ENCODE measurements at regions not wholly inside any gene's neighbourhood (a gene's known extent, or its start where the extent isn't known, plus 50 kb on each side); places are given as distances from the start of the nearest gene placed in this dataset.

DNA sequence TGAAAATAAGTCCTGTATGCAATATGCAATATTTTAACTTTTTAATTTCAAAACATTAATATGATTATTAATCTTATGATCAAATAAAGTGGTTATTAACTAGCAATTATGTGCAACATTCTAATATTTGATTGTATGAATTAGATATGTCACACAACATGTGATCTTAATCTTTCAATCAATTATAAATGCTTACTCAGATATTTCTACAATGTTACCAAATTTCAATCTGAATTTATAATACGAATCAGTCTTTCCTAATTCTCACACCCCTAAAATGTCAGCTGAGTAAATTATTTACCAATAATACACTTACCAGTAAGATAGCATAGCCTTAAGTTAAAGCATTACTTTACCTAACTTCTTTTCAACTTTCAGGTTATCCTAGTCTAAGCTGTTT, 186.3 kb downstream of the CALCRL start:
- TF ChIP-seq CTCF (IDR thresholded peaks at IDR 0.05 in 2 of 3, conservative IDR thresholded peaks at IDR 0.05 in 1 of 3; ENCODE audit: control insufficient read depth in 2 of 3, extremely low read depth in 1 of 3, insufficient read depth in 1 of 3, low read depth in 3 of 3, low read length in 3 of 3) (no peak), TBL1XR1 (IDR thresholded peaks at IDR 0.05; ENCODE audit: low read depth, low read length) (no peak), LARP7 (IDR thresholded peaks at IDR 0.05) (no peak), ZNF274 (IDR thresholded peaks at IDR 0.05; ENCODE audit: insufficient read depth, insufficient read length) (no peak), HDAC6 (IDR thresholded peaks at IDR 0.05; ENCODE audit: unreplicated experiment) (no peak), ZZZ3 (IDR thresholded peaks at IDR 0.05; ENCODE audit: control insufficient read depth, insufficient read length, low read depth) (no peak), SUZ12 (IDR thresholded peaks at IDR 0.05; ENCODE audit: unreplicated experiment) (no peak)
- TF ChIP-seq, protein P1, sequence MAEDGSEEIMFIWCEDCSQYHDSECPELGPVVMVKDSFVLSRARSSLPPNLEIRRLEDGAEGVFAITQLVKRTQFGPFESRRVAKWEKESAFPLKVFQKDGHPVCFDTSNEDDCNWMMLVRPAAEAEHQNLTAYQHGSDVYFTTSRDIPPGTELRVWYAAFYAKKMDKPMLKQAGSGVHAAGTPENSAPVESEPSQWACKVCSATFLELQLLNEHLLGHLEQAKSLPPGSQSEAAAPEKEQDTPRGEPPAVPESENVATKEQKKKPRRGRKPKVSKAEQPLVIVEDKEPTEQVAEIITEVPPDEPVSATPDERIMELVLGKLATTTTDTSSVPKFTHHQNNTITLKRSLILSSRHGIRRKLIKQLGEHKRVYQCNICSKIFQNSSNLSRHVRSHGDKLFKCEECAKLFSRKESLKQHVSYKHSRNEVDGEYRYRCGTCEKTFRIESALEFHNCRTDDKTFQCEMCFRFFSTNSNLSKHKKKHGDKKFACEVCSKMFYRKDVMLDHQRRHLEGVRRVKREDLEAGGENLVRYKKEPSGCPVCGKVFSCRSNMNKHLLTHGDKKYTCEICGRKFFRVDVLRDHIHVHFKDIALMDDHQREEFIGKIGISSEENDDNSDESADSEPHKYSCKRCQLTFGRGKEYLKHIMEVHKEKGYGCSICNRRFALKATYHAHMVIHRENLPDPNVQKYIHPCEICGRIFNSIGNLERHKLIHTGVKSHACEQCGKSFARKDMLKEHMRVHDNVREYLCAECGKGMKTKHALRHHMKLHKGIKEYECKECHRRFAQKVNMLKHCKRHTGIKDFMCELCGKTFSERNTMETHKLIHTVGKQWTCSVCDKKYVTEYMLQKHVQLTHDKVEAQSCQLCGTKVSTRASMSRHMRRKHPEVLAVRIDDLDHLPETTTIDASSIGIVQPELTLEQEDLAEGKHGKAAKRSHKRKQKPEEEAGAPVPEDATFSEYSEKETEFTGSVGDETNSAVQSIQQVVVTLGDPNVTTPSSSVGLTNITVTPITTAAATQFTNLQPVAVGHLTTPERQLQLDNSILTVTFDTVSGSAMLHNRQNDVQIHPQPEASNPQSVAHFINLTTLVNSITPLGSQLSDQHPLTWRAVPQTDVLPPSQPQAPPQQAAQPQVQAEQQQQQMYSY (CRISPR knock-in tag; IDR thresholded peaks at IDR 0.05) = no peak

All from GM12878 (cell line).